PFSK-1 (cell line): ENCODE measurements at regions not wholly inside any gene's neighbourhood (a gene's known extent, or its start where the extent isn't known, plus 50 kb on each side); places are given as distances from the start of the nearest gene placed in this dataset.

Experiments
- POLR2AphosphoS5 ChIP-seq: IDR thresholded peaks from 2 replicates; pipeline ENCODE4 v1.6.1; 2012; ENCODE audit warnings: low read depth, mild to moderate bottlenecking, control low read depth, low read length, moderate library complexity
- REST ChIP-seq, 2 experiments: IDR thresholded peaks; 2 replicates each; pipeline versions ENCODE4 v1.6.1 to v1.8.0; 2011 to 2012; ENCODE audit warnings: low read depth in 2 of 2, low read length in 2 of 2, control low read depth in 1 of 2, inconsistent platforms in 1 of 2, mild to moderate bottlenecking in 1 of 2, moderate library complexity in 1 of 2; ENCODE audit not compliant: insufficient read depth in 1 of 2
- SIN3A ChIP-seq: IDR thresholded peaks from 2 replicates; pipeline ENCODE4 v1.6.1; 2012; ENCODE audit warnings: mild to moderate bottlenecking, low read length, moderate library complexity, borderline replicate concordance; ENCODE audit not compliant: insufficient read depth
- TAF1 ChIP-seq: IDR thresholded peaks from 2 replicates; pipeline ENCODE4 v1.6.1; 2012; ENCODE audit warnings: low read length, control low read depth, borderline replicate concordance; ENCODE audit not compliant: insufficient read depth

GRCh38 chr4:137213372-137214173, 318.7 kb downstream of the PCDH18 start:
- TF ChIP-seq POLR2AphosphoS5, result no peak
- TF ChIP-seq TAF1, result no peak
- no peak for TF ChIP-seq REST (IDR thresholded peaks at IDR 0.05; ENCODE audit: insufficient read depth in 1 of 2, low read depth in 2 of 2, low read length in 2 of 2)
- no peak for TF ChIP-seq SIN3A
